GM12878 (cell line): ENCODE measurements at regions not wholly inside any gene's neighbourhood (a gene's known extent, or its start where the extent isn't known, plus 50 kb on each side); places are given as distances from the start of the nearest gene placed in this dataset.

Experiments used
- ATAC-seq: fragments of 200-7000 bp; cut with Tn5 transposase; 3 replicates; pipeline ENCODE4 v1.9.1; 2020; ENCODE audit warnings: mild to moderate bottlenecking, moderate library complexity
- BruUV-seq: library from RNA; stranded (reverse); fragments of 400-500 nt; replicated peaks from 2 replicates; lab custom pipeline; 2021; lab: Mats Ljungman, UMichigan
- CTCF ChIA-PET: fragments of 300-600 bp; sonication (Branson Sonifier 250); formaldehyde crosslinking; extraction: SDS; loops from one replicate; lab custom pipeline; 2021; ENCODE audit warnings: inconsistent platforms; lab: Yijun Ruan, JAX
- POLR2A ChIA-PET: fragments of 350-600 bp; formaldehyde crosslinking; extraction: SDS; loops from one replicate; lab custom pipeline; 2021; ENCODE audit warnings: inconsistent platforms; lab: Charles Lee
- RAD21 ChIA-PET: fragments of 300-600 bp; sonication (Branson Sonifier 250); formaldehyde crosslinking; loops from one replicate; lab custom pipeline; 2023; ENCODE audit warnings: antibody characterized with exemption; ENCODE audit not compliant: unreplicated experiment; lab: Charles Lee
- SMC1A ChIA-PET: fragments of 300-600 bp; sonication (Branson Sonifier 250); formaldehyde crosslinking; loops from one replicate; lab custom pipeline; 2023; ENCODE audit not compliant: unreplicated experiment, uncharacterized antibody; lab: Charles Lee
- DNase-seq: peaks from one replicate; pipeline ENCODE4 v3.0.0-alpha.2; 2011; ENCODE audit warnings: low read depth, low spot score
- FAIRE-seq: peaks from 3 replicates; lab custom pipeline; 2011; peaks lifted over from hg19 to GRCh38; lab: Jason Lieb, UNC
- H2AFZ ChIP-seq: 2 replicates; pipeline ENCODE4 v1.6.0; 2011; ENCODE audit warnings: low read depth, low read length, control low read depth; ENCODE audit not compliant: control insufficient read depth
- H3K27ac ChIP-seq: 2 replicates; pipeline ENCODE4 v1.5.1; 2011; ENCODE audit warnings: control low read depth; ENCODE audit not compliant: control insufficient read depth, insufficient read depth
- H3K27me3 ChIP-seq, 2 experiments: replicated peaks in 1 of 2; 2 replicates each; pipeline versions ENCODE4 v1.6.0 to v1.6.1; 2011; ENCODE audit warnings: low read length in 1 of 2; ENCODE audit not compliant: control insufficient read depth in 2 of 2, insufficient read depth in 2 of 2
- H3K36me3 ChIP-seq, 2 experiments: 2 replicates each; pipeline ENCODE4 v1.5.1; 2011; ENCODE audit warnings: low read length in 1 of 2; ENCODE audit not compliant: control insufficient read depth in 2 of 2, insufficient read depth in 2 of 2
- H3K4me1 ChIP-seq: 2 replicates; pipeline ENCODE4 v1.6.1; 2011; ENCODE audit warnings: mild to moderate bottlenecking, low read length, moderate library complexity, mixed read lengths; ENCODE audit not compliant: control insufficient read depth, insufficient read depth
- H3K4me2 ChIP-seq: 2 replicates; pipeline ENCODE4 v1.6.0; 2011; ENCODE audit warnings: control low read depth; ENCODE audit not compliant: control insufficient read depth, insufficient read depth
- H3K4me3 ChIP-seq: fragments of 200-600 bp; sonication (generic); 2 replicates; pipeline ENCODE4 v1.5.1; 2016
- H3K79me2 ChIP-seq: 2 replicates; pipeline ENCODE4 v1.6.0; 2011; ENCODE audit warnings: low read length; ENCODE audit not compliant: control insufficient read depth, insufficient read depth
- H3K9ac ChIP-seq: 2 replicates; pipeline ENCODE4 v1.8.0; 2011; ENCODE audit warnings: low read length, control low read depth, mixed read lengths; ENCODE audit not compliant: control insufficient read depth, insufficient read depth
- H3K9me3 ChIP-seq: replicated peaks from 3 replicates; pipeline ENCODE4 v1.5.1; 2011; ENCODE audit warnings: mild to moderate bottlenecking, low read length; ENCODE audit not compliant: control insufficient read depth, insufficient read depth
- H4K20me1 ChIP-seq: 2 replicates; pipeline ENCODE4 v1.6.0; 2011; ENCODE audit not compliant: control insufficient read depth, insufficient read depth
- ASH2L ChIP-seq: fragments of 300-600, 200-600 bp; sonication (generic); IDR thresholded peaks from 2 replicates; pipeline ENCODE4 v1.6.1; 2017; ENCODE audit warnings: low read depth, mild to moderate bottlenecking, borderline replicate concordance
- E4F1 ChIP-seq: fragments of 450-650 bp; IDR thresholded peaks from 2 replicates; pipeline ENCODE4 v1.6.1; 2018; ENCODE audit warnings: borderline replicate concordance, mild to moderate bottlenecking; ENCODE audit not compliant: partially characterized antibody
- IRF4 ChIP-seq: IDR thresholded peaks from 2 replicates; pipeline ENCODE4 v1.6.1; 2011; ENCODE audit warnings: low read depth, low read length
- POLR2AphosphoS5 ChIP-seq: IDR thresholded peaks from 2 replicates; pipeline ENCODE4 v1.6.1; 2011; ENCODE audit warnings: mild to moderate bottlenecking, low read length, inconsistent platforms
- SIX5 ChIP-seq: IDR thresholded peaks from 2 replicates; pipeline ENCODE4 v1.6.1; 2011; ENCODE audit warnings: mild to moderate bottlenecking, low read depth, low read length, moderate library complexity; ENCODE audit not compliant: severe bottlenecking
- SREBF1 ChIP-seq: IDR thresholded peaks from 2 replicates; pipeline ENCODE4 v1.6.1; 2012; ENCODE audit warnings: mild to moderate bottlenecking, low read length
- ZBTB33 ChIP-seq: fragments of 450-650 bp; IDR thresholded peaks from 2 replicates; pipeline ENCODE4 v1.6.1; 2017; ENCODE audit warnings: mild to moderate bottlenecking
- ZNF217 ChIP-seq: fragments of 450-650 bp; IDR thresholded peaks from 2 replicates; pipeline ENCODE4 v1.6.1; 2017; ENCODE audit warnings: antibody characterized with exemption, mild to moderate bottlenecking
- ZNF384 ChIP-seq: IDR thresholded peaks from 2 replicates; pipeline ENCODE4 v1.6.1; 2012; ENCODE audit warnings: low read depth, mild to moderate bottlenecking, low read length, improper control_type of control experiment, borderline replicate concordance
- in situ Hi-C: fragments of 300-500 bp; cut with MboI; formaldehyde crosslinking; loops from 9 replicates; pipeline ENCODE4 v1.14.3; 2018; ENCODE audit warnings: mixed read lengths
- intact Hi-C: fragments of 100-400 bp; cut with micrococcal nuclease; formaldehyde crosslinking; loops from one replicate; pipeline ENCODE4 v1.14.2; 2022; ENCODE audit not compliant: unreplicated experiment

GRCh38 chr10:78121801-78122200, 88.1 kb downstream of the RPS24 start:
- Histone ChIP-seq H3K9ac (no peak overlapping the region), H2AFZ (no peak overlapping the region), H3K27me3 (no peaks in the 10 kb centered on the region), H3K36me3 (no peaks in the 10 kb centered on the region), H4K20me1 (no peaks in the 10 kb centered on the region), H3K4me1 (no peaks in the 10 kb centered on the region), H3K79me2 (no peaks in the 10 kb centered on the region), H3K4me2 (no peak overlapping the region), H3K4me3 (no peak overlapping the region), H3K27ac (no peak overlapping the region), H3K9me3 (no peaks in the 10 kb centered on the region; the same call in 2 of the 3 replicates)
- SMC1A ChIA-PET = no interaction called here
- intact Hi-C loops (no loop called here), in situ Hi-C loops (no loop called here)
- TF ChIP-seq SIX5 (no peak), ZNF384 (no peak), SREBF1 (no peak), POLR2AphosphoS5 (no peak), ZBTB33 (no peak), E4F1 (no peak), IRF4 (no peak), ASH2L (no peak), ZNF217 (no peak)
- ATAC-seq = no peak
- no peak for FAIRE-seq
- no peak for DNase-seq
- CTCF ChIA-PET = no interaction called here
- RAD21 ChIA-PET = no interaction called here
- POLR2A ChIA-PET = no interaction called here
- BruUV-seq = no TSS peak
